GM23338 (cell line): ENCODE measurements at regions not wholly inside any gene's neighbourhood (a gene's known extent, or its start where the extent isn't known, plus 50 kb on each side); places are given as distances from the start of the nearest gene placed in this dataset.

Experiments
- CREB1 ChIP-seq: fragments of 250-450 bp; sonication (Bioruptor Pico); IDR thresholded peaks from 2 replicates; pipeline ENCODE4 v1.5.0; 2020; ENCODE audit warnings: low read depth, mild to moderate bottlenecking, moderate library complexity
- CTCF ChIP-seq, 2 experiments: fragments of 200-600 bp in 1 of 2; sonication (generic) in 1 of 2; conservative IDR thresholded peaks; 2 replicates each; pipeline versions ENCODE4 v1.5.1 to v1.6.1; 2016 to 2017; ENCODE audit warnings: antibody characterized with exemption in 2 of 2, low read depth in 2 of 2, mild to moderate bottlenecking in 2 of 2, moderate library complexity in 1 of 2
- ETS1 ChIP-seq: IDR thresholded peaks from 2 replicates; pipeline ENCODE4 v1.6.1; 2016; ENCODE audit warnings: antibody characterized with exemption
- EZH2 ChIP-seq: fragments of 200-600 bp; sonication (generic); IDR thresholded peaks from one replicate; pipeline ENCODE4 v1.8.0; 2017; ENCODE audit warnings: antibody characterized with exemption, mild to moderate bottlenecking, low read depth; ENCODE audit not compliant: unreplicated experiment
- EZH2phosphoT487 ChIP-seq: fragments of 200-600 bp; sonication (generic); IDR thresholded peaks from one replicate; pipeline ENCODE4 v1.8.1; 2018; ENCODE audit warnings: antibody characterized with exemption; ENCODE audit not compliant: unreplicated experiment
- JUNB ChIP-seq: IDR thresholded peaks from one replicate; pipeline ENCODE4 v1.6.1; 2016; ENCODE audit warnings: antibody characterized with exemption; ENCODE audit not compliant: unreplicated experiment
- POLR2AphosphoS5 ChIP-seq: IDR thresholded peaks from 2 replicates; pipeline ENCODE4 v1.6.1; 2016; ENCODE audit warnings: antibody characterized with exemption, low read depth
- REST ChIP-seq: IDR thresholded peaks from one replicate; pipeline ENCODE4 v1.6.1; 2018; ENCODE audit warnings: antibody characterized with exemption; ENCODE audit not compliant: unreplicated experiment
- STAT1 ChIP-seq: IDR thresholded peaks from one replicate; pipeline ENCODE4 v1.6.1; 2016; ENCODE audit warnings: antibody characterized with exemption; ENCODE audit not compliant: unreplicated experiment

- TF ChIP-seq CTCF (conservative IDR thresholded peaks at IDR 0.05; ENCODE audit: low read depth in 2 of 2) (no peak), EZH2phosphoT487 (no peak), POLR2AphosphoS5 (no peak), REST (no peak), STAT1 (no peak), ETS1 (no peak), EZH2 (no peak), CREB1 (CRISPR knock-in tag) (no peak), JUNB (no peak)
These were observed 288.6 kb downstream of the NEBL start for GRCh38 chr10:20608503-20608902.
